Stimulated activated naive B cell treated with anti-CD40 and anti-IgM and Interleukin-4, amounts not matched to agents 10 μg/mL and 1 μg/mL and 100 μg/mL, for 72 hours (primary cell): ENCODE measurements at regions not wholly inside any gene's neighbourhood (a gene's known extent, or its start where the extent isn't known, plus 50 kb on each side); places are given as distances from the start of the nearest gene placed in this dataset.

Experiments used
- ATAC-seq, 2 donors: fragments of 150-1000 bp; cut with Tn5 transposase; replicated peaks; 2 replicates each; pipeline ENCODE4 v1.10.0; 2021; ENCODE audit warnings: moderate library complexity in 1 of 2
- DNase-seq: peaks from one replicate; pipeline ENCODE4 v3.0.0; 2021
- H3K27ac Mint-ChIP-seq: one replicate; pipeline ENCODE4 v1.8.0; 2022; ENCODE audit warnings: mild to moderate bottlenecking, mixed read lengths
- H3K27me3 Mint-ChIP-seq, 2 donors: one replicate each; pipeline ENCODE4 v1.8.0; 2022; ENCODE audit warnings: mixed read lengths in 2 of 2
- H3K36me3 Mint-ChIP-seq, 2 donors: one replicate each; pipeline ENCODE4 v1.8.0; 2022; ENCODE audit warnings: mixed read lengths in 2 of 2, mild to moderate bottlenecking in 1 of 2
- H3K4me1 Mint-ChIP-seq, 2 donors: one replicate each; pipeline ENCODE4 v1.8.0; 2022; ENCODE audit warnings: mixed read lengths in 2 of 2, mild to moderate bottlenecking in 1 of 2
- H3K4me3 Mint-ChIP-seq, 2 donors: one replicate each; pipeline ENCODE4 v1.8.0; 2022; ENCODE audit warnings: mild to moderate bottlenecking in 2 of 2, mixed read lengths in 2 of 2, moderate library complexity in 1 of 2
- H3K9me3 Mint-ChIP-seq, 2 donors: one replicate each; pipeline ENCODE4 v1.8.0; 2022; ENCODE audit warnings: mixed read lengths in 2 of 2, mild to moderate bottlenecking in 1 of 2

DNA sequence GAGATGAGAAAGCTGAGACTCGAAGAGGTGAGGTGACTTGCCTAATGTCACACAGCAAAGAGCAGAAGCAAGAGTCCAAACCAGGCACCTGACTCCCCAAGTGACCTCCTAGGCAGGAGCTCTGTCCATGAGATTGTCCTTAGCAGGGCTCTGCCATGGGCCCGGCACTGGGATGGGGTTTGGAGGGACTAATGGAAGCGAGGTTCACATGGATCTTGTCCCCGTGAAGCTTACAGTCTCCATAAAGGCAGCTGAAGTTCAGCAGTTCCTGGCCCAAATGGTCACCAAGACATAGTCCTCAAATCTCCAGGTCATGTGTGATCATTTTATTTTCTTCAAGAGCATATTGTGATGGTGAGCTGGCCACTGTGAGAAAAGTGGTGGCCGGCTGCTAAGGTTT lies 57.0 kb upstream of the AFF3 start:
- H3K4me1 Mint-ChIP-seq, result peaks cover 6 to 12% of the 10 kb centered on the region in 2 donors
- DNase-seq (no peak), ATAC-seq (no peak)
- no peak overlapping the region for H3K4me3 Mint-ChIP-seq
- no peak overlapping the region for H3K27ac Mint-ChIP-seq
- H3K9me3 Mint-ChIP-seq, result peaks cover 0 to 6% of the 10 kb centered on the region in 2 donors
- H3K36me3 Mint-ChIP-seq, result no peaks in the 10 kb centered on the region
- H3K27me3 Mint-ChIP-seq, result peaks cover 0 to 16% of the 10 kb centered on the region in 2 donors

GRCh38 chr2:100198461-100199230 lies 56.3 kb upstream of the AFF3 start:
- Mint-ChIP-seq H3K9me3 (peaks cover 0 to 6% of the 10 kb centered on the region in 2 donors), H3K27ac (peak overlapping the region; percentile 37), H3K4me3 (no peak overlapping the region), H3K27me3 (peaks cover 0 to 16% of the 10 kb centered on the region in 2 donors), H3K4me1 (peaks cover 10 to 14% of the 10 kb centered on the region in 2 donors), H3K36me3 (no peaks in the 10 kb centered on the region)
- DNase-seq, result no peak
- ATAC-seq, result no peak

DNA sequence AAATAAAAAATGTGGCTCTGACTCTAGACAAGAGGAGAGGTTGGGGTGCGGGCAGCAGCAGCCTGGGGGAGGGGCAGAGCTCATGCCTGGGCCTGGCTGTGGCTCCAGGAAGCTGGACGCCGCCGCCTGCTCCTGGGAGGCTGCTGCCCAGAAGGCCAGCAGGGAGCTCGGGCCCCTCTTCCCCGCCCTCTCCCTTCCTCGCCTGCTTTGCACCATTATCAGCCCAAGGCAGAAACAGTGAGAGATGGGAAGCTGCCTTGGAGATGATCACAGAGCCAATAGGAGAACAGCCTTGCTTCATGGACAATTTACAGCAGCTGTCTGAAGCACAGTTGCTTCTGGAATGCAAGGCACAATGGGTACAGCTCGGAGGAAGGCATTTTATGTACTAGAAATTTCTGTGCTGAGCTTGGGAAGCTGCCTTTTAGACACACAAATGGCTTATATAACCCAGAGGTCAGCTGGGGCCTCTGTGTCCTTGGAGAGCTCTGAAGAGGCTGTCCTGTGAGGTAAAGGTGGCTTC lies 55.3 kb upstream of the AFF3 start:
- Mint-ChIP-seq H3K4me1 (peaks cover 15 to 22% of the 10 kb centered on the region in 2 donors), H3K27ac (no peak overlapping the region), H3K4me3 (no peak overlapping the region), H3K9me3 (peaks cover 0 to 6% of the 10 kb centered on the region in 2 donors), H3K36me3 (no peaks in the 10 kb centered on the region), H3K27me3 (peaks cover 0 to 15% of the 10 kb centered on the region in 2 donors)
- DNase-seq (no peak), ATAC-seq (no peak)

DNA sequence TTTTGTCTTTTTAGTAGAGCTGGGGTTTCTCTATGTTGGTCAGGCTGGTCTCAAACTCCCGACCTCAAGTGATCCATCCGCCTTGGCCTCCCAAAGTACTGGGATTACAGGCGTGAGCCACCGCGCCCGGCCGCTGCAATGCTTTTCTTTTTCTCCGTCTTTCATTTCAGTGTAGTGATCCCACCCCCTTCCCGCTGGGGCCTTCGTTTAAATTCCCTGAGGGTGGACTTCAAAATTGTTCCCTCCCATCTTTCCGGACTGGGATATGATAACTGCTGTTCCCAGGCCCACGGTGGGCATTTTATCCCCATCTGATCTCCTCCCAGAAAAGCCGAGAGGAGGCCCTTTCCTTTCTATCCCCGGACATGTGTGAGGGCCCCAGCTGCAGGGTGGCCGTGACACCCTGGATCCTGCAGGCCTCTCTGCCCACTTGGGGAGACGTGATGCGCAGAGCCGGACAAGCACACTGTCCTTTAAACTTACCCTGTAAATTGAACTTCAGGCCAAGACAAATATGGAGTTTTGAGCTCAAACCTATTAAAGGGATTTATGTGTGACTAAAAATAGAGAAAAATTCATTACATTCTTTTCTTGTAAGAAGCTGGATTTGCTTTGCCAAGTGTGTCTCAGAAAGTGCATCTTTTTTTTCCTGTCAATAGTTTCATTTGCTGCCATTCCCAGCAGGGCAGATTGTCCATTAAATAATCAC lies 54.5 kb upstream of the AFF3 start:
- Mint-ChIP-seq H3K9me3 (peaks cover 0 to 1% of the 10 kb centered on the region in 2 donors), H3K27me3 (peaks cover 0 to 12% of the 10 kb centered on the region in 2 donors), H3K4me3 (no peak overlapping the region), H3K36me3 (no peaks in the 10 kb centered on the region), H3K27ac (no peak overlapping the region), H3K4me1 (peaks cover 11 to 17% of the 10 kb centered on the region in 2 donors)
- ATAC-seq (no peak), DNase-seq (no peak)

DNA sequence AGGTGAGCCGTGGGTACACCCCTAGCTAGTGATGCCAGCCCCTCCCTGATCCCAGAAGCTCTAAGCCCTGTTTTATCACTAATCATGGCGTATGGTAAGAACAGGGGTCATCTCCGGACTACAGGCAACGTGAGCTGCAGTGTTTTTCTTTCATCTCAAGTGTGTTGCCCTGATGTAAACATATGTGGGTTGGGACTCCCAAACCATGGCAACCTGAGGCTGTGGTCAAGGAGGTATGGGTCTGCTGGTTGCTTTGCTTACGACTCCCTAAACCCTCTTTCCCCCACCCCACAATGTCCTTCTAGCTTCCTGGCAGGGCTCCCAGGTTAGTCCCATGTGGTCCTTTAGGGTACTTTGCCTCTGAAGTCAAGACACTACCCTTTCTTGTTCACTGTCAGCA lies 53.6 kb upstream of the AFF3 start:
- no peak for DNase-seq
- no peak overlapping the region for H3K27ac Mint-ChIP-seq
- no peaks in the 10 kb centered on the region for H3K36me3 Mint-ChIP-seq
- peaks cover 0 to 9% of the 10 kb centered on the region in 2 donors for H3K27me3 Mint-ChIP-seq
- ATAC-seq, result no peak
- no peak overlapping the region for H3K4me3 Mint-ChIP-seq
- H3K9me3 Mint-ChIP-seq, result no peaks in the 10 kb centered on the region
- H3K4me1 Mint-ChIP-seq, result peaks cover 10 to 18% of the 10 kb centered on the region in 2 donors

GRCh38 chr2:100194951-100195350 lies 52.6 kb upstream of the AFF3 start:
- Mint-ChIP-seq H3K27me3 (peaks cover 0 to 9% of the 10 kb centered on the region in 2 donors), H3K4me1 (peaks cover 10 to 21% of the 10 kb centered on the region in 2 donors), H3K4me3 (no peak overlapping the region), H3K27ac (no peak overlapping the region), H3K9me3 (no peaks in the 10 kb centered on the region), H3K36me3 (no peaks in the 10 kb centered on the region)
- no peak for DNase-seq
- ATAC-seq, result no peak

- H3K27ac Mint-ChIP-seq, result no peak overlapping the region
- no peaks in the 10 kb centered on the region for H3K9me3 Mint-ChIP-seq
- peaks cover 10 to 21% of the 10 kb centered on the region in 2 donors for H3K4me1 Mint-ChIP-seq
- ATAC-seq (no peak), DNase-seq (no peak)
- peaks cover 0 to 9% of the 10 kb centered on the region in 2 donors for H3K27me3 Mint-ChIP-seq
- no peak overlapping the region for H3K4me3 Mint-ChIP-seq
- no peaks in the 10 kb centered on the region for H3K36me3 Mint-ChIP-seq
These were observed 50.9 kb upstream of the AFF3 start for GRCh38 chr2:100193291-100193710.

DNA sequence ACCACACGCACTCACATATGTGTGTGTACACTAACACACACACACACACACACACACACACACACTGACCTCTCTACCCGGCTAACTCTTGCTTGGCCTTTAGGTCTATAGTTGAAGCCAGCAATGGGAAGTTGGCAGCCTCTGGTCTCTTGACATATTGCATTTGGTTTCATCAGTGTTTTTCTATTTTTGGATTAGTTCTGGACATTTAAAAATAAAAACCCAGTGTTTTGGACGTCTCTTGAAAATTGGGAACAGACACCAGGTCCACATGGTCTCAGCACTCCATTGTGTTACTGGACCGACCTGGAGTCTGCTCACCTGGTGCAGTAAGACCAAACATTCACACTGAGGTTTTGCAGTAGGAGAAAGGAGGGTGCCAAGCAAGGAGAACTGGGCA lies 50.4 kb upstream of the AFF3 start:
- H3K9me3 Mint-ChIP-seq, result no peaks in the 10 kb centered on the region
- ATAC-seq, result no peak
- peaks cover 10 to 21% of the 10 kb centered on the region in 2 donors for H3K4me1 Mint-ChIP-seq
- no peak for DNase-seq
- no peaks in the 10 kb centered on the region for H3K36me3 Mint-ChIP-seq
- H3K4me3 Mint-ChIP-seq, result no peak overlapping the region
- no peak overlapping the region for H3K27ac Mint-ChIP-seq
- H3K27me3 Mint-ChIP-seq, result peaks cover 0 to 9% of the 10 kb centered on the region in 2 donors

DNA sequence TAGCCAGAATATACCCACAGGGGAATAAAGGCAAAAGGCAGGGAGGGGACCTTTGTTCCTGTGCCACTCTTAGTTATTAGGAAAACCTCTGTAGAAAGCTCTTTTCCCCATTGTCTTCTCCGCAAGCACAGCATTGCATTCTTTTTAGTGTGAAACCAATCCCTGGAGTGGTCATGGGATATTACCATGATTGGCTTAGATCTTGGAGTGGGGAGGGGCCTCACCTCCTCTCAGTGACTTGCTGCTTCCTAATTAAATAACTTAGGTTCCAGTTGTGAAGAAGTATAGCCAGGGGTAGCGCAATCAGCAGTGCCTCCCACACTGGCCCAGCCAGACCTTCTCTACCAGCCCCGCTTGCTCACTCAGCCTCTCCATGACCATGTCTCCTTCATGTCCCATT lies 49.9 kb upstream of the AFF3 start:
- Mint-ChIP-seq H3K27ac (no peak overlapping the region), H3K9me3 (no peaks in the 10 kb centered on the region), H3K27me3 (peaks cover 0 to 9% of the 10 kb centered on the region in 2 donors), H3K4me3 (no peak overlapping the region), H3K36me3 (no peaks in the 10 kb centered on the region), H3K4me1 (peaks cover 10 to 21% of the 10 kb centered on the region in 2 donors)
- ATAC-seq, result no peak
- DNase-seq, result no peak
